ENCODE measurements at regions not wholly inside any gene's neighbourhood (a gene's known extent, or its start where the extent isn't known, plus 50 kb on each side); places are given as distances from the start of the nearest gene placed in this dataset.

DNA sequence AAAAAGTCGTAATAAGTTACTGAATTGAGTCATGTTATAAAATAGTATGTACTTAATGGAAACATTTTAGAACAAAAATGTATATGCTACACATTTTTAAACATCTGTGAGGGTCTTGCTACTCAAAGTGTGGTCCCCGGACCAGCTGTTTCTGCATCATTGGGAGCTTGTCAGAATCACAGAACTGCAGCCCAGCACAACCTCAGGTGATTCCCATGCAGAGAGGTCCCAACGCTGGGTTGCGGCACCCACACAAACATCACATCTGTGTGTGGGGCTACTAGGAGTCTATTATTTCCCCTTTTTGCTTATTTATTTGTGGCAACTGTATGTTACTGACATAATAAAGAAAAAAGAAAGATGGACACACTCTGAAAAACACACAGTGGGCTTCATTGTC is 146.6 kb downstream of the BMS1 start:
- Histone ChIP-seq H3K36me3 (ENCODE audit: control insufficient read depth, insufficient read depth, low read length) (no peaks in the 10 kb centered on the region), H3K4me3 (ENCODE audit: low read depth, low read length) (no peak overlapping the region), H3K27me3 (ENCODE audit: control insufficient read depth, insufficient read depth, low read length) (peaks cover 7% of the 10 kb centered on the region)
- TF ChIP-seq, protein P1, sequence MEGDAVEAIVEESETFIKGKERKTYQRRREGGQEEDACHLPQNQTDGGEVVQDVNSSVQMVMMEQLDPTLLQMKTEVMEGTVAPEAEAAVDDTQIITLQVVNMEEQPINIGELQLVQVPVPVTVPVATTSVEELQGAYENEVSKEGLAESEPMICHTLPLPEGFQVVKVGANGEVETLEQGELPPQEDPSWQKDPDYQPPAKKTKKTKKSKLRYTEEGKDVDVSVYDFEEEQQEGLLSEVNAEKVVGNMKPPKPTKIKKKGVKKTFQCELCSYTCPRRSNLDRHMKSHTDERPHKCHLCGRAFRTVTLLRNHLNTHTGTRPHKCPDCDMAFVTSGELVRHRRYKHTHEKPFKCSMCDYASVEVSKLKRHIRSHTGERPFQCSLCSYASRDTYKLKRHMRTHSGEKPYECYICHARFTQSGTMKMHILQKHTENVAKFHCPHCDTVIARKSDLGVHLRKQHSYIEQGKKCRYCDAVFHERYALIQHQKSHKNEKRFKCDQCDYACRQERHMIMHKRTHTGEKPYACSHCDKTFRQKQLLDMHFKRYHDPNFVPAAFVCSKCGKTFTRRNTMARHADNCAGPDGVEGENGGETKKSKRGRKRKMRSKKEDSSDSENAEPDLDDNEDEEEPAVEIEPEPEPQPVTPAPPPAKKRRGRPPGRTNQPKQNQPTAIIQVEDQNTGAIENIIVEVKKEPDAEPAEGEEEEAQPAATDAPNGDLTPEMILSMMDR (IDR thresholded peaks at IDR 0.05; ENCODE audit: insufficient read depth, low read depth, low read length): no peak
- POLR2A ChIA-PET: no interaction called here
- DNase-seq (ENCODE audit: low read depth): no peak
- CTCF ChIA-PET: no interaction called here

DNA sequence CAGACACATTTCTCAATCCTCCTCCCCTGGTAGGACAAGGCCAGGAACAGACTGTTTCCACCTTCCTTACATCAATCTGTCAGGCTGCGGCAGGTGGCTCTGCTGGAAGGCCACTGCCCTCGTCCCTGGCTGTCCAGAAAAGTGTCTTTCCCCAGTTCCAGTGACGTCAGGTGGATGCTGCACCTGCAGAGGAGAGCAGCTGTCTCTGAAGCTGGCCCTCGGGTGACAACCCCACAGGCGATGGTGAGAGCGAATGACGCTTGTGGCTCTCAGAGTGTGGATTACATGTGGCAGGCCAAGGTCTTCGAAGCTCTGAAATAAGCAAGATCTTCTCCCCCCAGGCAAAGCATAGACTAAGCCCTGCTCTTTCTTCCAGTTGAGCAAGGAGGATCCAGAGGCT is 146.9 kb upstream of the RET start:
- DNase-seq (ENCODE audit: low read depth): no peak
- TF ChIP-seq, protein P1 (IDR thresholded peaks at IDR 0.05; ENCODE audit: insufficient read depth, low read depth, low read length): no peak
- CTCF ChIA-PET: no interaction called here
- Histone ChIP-seq H3K4me3 (ENCODE audit: low read depth, low read length) (no peak overlapping the region), H3K27me3 (ENCODE audit: control insufficient read depth, insufficient read depth, low read length) (peaks cover 7% of the 10 kb centered on the region), H3K36me3 (ENCODE audit: control insufficient read depth, insufficient read depth, low read length) (no peaks in the 10 kb centered on the region)
- POLR2A ChIA-PET: no interaction called here

GRCh38 chr10:42930516-42931192 is 146.2 kb upstream of the RET start:
- H3K4me3 ChIP-seq (ENCODE audit: low read depth, low read length): no peak overlapping the region
- ChIA-PET CTCF (no interaction called here), POLR2A (no interaction called here)
- DNase-seq (ENCODE audit: low read depth): no peak
- H3K36me3 ChIP-seq (ENCODE audit: control insufficient read depth, insufficient read depth, low read length): no peaks in the 10 kb centered on the region
- peaks cover 7% of the 10 kb centered on the region for H3K27me3 ChIP-seq (ENCODE audit: control insufficient read depth, insufficient read depth, low read length)
- TF ChIP-seq, protein P1 (IDR thresholded peaks at IDR 0.05; ENCODE audit: insufficient read depth, low read depth, low read length): no peak

DNA sequence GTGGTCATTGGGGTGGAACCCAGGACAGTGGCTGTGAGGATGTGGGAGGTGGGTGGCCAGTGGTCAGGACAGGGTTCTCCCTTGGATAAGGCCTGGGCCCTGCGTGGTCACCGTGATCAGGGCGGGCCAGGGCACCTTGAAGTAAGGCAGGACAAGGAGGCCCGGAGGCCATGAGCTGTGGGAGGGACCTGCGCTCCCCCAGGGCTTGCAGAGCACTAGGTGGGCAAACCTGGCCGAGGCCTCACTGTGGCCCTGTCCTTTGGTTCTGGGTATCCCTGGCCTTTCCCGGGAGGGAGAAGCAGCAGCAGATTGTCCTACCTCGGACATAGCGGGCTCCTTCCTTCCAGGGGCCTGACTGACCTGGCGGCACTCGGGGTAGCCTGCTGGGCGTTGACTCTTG is 144.8 kb upstream of the RET start:
- H3K27me3 ChIP-seq (ENCODE audit: control insufficient read depth, insufficient read depth, low read length): peaks cover 7% of the 10 kb centered on the region
- CTCF ChIA-PET: no interaction called here

DNA sequence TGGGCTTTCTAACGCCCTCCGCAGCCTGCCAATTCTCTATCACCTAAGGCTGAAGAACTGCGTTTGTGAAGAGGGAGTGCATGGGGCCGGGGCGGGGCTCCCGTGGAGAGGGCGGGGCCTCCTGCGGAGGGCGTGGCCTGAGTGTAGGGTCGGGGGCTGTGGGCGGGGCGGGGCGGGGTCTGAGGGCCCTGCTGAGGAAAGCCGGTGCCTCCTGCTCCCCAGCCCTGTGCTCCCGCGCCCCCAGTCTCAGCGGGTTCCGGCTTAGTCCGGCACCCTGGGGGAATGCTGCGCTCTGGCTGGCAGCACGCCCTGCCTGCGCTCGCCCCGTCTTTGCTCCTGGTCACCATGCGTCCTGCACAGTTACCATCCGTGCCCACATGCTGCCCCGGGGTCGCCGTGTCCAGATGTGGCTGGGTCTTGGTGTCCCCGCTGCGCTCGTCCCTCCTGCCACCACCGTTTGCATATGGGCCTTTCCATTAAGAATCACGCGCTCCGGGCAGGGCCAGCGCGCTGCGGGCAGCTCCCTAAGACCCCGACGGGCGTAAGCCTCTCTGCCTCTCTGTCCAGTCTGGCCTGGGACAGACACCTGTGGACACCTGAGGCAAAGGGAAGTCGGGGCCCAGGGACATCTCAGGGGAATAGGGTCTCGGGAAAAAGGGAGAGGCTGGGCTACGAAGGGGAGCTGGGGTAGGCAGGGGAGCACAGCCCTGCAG is 144.0 kb upstream of the RET start:
- POLR2A ChIA-PET: no interaction called here

More for the DNA sequence above, 144.8 kb upstream of the RET start:
- TF ChIP-seq, protein P1 (IDR thresholded peaks at IDR 0.05; ENCODE audit: insufficient read depth, low read depth, low read length): no peak
- Histone ChIP-seq H3K4me3 (ENCODE audit: low read depth, low read length) (no peak overlapping the region), H3K36me3 (ENCODE audit: control insufficient read depth, insufficient read depth, low read length) (no peaks in the 10 kb centered on the region)
- POLR2A ChIA-PET: no interaction called here
- DNase-seq (ENCODE audit: low read depth): no peak

More for the DNA sequence above, 144.0 kb upstream of the RET start:
- TF ChIP-seq, protein P1 (IDR thresholded peaks at IDR 0.05; ENCODE audit: insufficient read depth, low read depth, low read length): no peak
- Histone ChIP-seq H3K27me3 (ENCODE audit: control insufficient read depth, insufficient read depth, low read length) (peaks cover 7% of the 10 kb centered on the region), H3K36me3 (ENCODE audit: control insufficient read depth, insufficient read depth, low read length) (no peaks in the 10 kb centered on the region), H3K4me3 (ENCODE audit: low read depth, low read length) (no peak overlapping the region)
- CTCF ChIA-PET: no interaction called here
- DNase-seq (ENCODE audit: low read depth): no peak

Measured in BJ (cell line).